ENCODE measurements at regions not wholly inside any gene's neighbourhood (a gene's known extent, or its start where the extent isn't known, plus 50 kb on each side); places are given as distances from the start of the nearest gene placed in this dataset.

GRCh38 chr3:88221726-88222125, 72.0 kb downstream of the C3orf38 start:
- no peak for TF ChIP-seq CTCF (IDR thresholded peaks at IDR 0.05; ENCODE audit: low read depth, low read length)
- no peak for TF ChIP-seq EZH2phosphoT487 (IDR thresholded peaks at IDR 0.05; ENCODE audit: low read depth)

All from OCI-LY3 (cell line).